ENCODE measurements at regions not wholly inside any gene's neighbourhood (a gene's known extent, or its start where the extent isn't known, plus 50 kb on each side); places are given as distances from the start of the nearest gene placed in this dataset.

- no peaks in the 10 kb centered on the region for H3K9me2 ChIP-seq (replicated peaks; ENCODE audit: insufficient read depth, low read length)
- H3K27ac ChIP-seq (ENCODE audit: low read length): no peak overlapping the region
- H3K4me2 ChIP-seq (ENCODE audit: low read depth, low read length, poor library complexity, severe bottlenecking): no peak overlapping the region
- H3K79me2 ChIP-seq (ENCODE audit: low read length): no peaks in the 10 kb centered on the region
- H3K4me1 ChIP-seq (ENCODE audit: low read length): no peaks in the 10 kb centered on the region
- no peaks in the 10 kb centered on the region for H3K9me3 ChIP-seq (ENCODE audit: low read length)
- no peaks in the 10 kb centered on the region for H4K20me1 ChIP-seq (ENCODE audit: insufficient read depth, low read depth, low read length)
- no peak overlapping the region for H3K4me3 ChIP-seq (ENCODE audit: low read length)
- H2AFZ ChIP-seq (ENCODE audit: low read length): no peak overlapping the region
- DNase-seq: no peak
- no peaks in the 10 kb centered on the region for H3K27me3 ChIP-seq (ENCODE audit: low read length)
- H3K36me3 ChIP-seq (ENCODE audit: insufficient read depth, low read length): no peaks in the 10 kb centered on the region
- H3K9ac ChIP-seq (ENCODE audit: low read length): no peak overlapping the region
These were observed 246.2 kb downstream of the LRFN2 start for GRCh38 chr6:40340957-40341356.

GRCh38 chr6:40340196-40340595 lies 247.0 kb downstream of the LRFN2 start:
- H3K27ac ChIP-seq (ENCODE audit: low read length): no peak overlapping the region
- no peak overlapping the region for H2AFZ ChIP-seq (ENCODE audit: low read length)
- H3K9me3 ChIP-seq (ENCODE audit: low read length): no peaks in the 10 kb centered on the region
- no peak overlapping the region for H3K4me2 ChIP-seq (ENCODE audit: low read depth, low read length, poor library complexity, severe bottlenecking)
- H3K9me2 ChIP-seq (replicated peaks; ENCODE audit: insufficient read depth, low read length): no peaks in the 10 kb centered on the region
- DNase-seq: no peak
- no peaks in the 10 kb centered on the region for H3K79me2 ChIP-seq (ENCODE audit: low read length)
- H3K36me3 ChIP-seq (ENCODE audit: insufficient read depth, low read length): no peaks in the 10 kb centered on the region
- no peaks in the 10 kb centered on the region for H3K27me3 ChIP-seq (ENCODE audit: low read length)
- H3K9ac ChIP-seq (ENCODE audit: low read length): no peak overlapping the region
- no peak overlapping the region for H3K4me3 ChIP-seq (ENCODE audit: low read length)
- no peaks in the 10 kb centered on the region for H4K20me1 ChIP-seq (ENCODE audit: insufficient read depth, low read depth, low read length)
- H3K4me1 ChIP-seq (ENCODE audit: low read length): no peaks in the 10 kb centered on the region

GRCh38 chr6:40338306-40338705 lies 248.9 kb downstream of the LRFN2 start:
- Histone ChIP-seq H3K9me2 (replicated peaks; ENCODE audit: insufficient read depth, low read length) (no peaks in the 10 kb centered on the region), H3K36me3 (ENCODE audit: insufficient read depth, low read length) (no peaks in the 10 kb centered on the region), H3K4me1 (ENCODE audit: low read length) (no peaks in the 10 kb centered on the region), H3K9me3 (ENCODE audit: low read length) (no peaks in the 10 kb centered on the region), H3K9ac (ENCODE audit: low read length) (no peak overlapping the region), H4K20me1 (ENCODE audit: insufficient read depth, low read depth, low read length) (no peaks in the 10 kb centered on the region), H3K79me2 (ENCODE audit: low read length) (no peaks in the 10 kb centered on the region), H2AFZ (ENCODE audit: low read length) (no peak overlapping the region), H3K4me2 (ENCODE audit: low read depth, low read length, poor library complexity, severe bottlenecking) (no peak overlapping the region), H3K27ac (ENCODE audit: low read length) (no peak overlapping the region), H3K27me3 (ENCODE audit: low read length) (no peaks in the 10 kb centered on the region), H3K4me3 (ENCODE audit: low read length) (no peak overlapping the region)
- no peak for DNase-seq

DNA sequence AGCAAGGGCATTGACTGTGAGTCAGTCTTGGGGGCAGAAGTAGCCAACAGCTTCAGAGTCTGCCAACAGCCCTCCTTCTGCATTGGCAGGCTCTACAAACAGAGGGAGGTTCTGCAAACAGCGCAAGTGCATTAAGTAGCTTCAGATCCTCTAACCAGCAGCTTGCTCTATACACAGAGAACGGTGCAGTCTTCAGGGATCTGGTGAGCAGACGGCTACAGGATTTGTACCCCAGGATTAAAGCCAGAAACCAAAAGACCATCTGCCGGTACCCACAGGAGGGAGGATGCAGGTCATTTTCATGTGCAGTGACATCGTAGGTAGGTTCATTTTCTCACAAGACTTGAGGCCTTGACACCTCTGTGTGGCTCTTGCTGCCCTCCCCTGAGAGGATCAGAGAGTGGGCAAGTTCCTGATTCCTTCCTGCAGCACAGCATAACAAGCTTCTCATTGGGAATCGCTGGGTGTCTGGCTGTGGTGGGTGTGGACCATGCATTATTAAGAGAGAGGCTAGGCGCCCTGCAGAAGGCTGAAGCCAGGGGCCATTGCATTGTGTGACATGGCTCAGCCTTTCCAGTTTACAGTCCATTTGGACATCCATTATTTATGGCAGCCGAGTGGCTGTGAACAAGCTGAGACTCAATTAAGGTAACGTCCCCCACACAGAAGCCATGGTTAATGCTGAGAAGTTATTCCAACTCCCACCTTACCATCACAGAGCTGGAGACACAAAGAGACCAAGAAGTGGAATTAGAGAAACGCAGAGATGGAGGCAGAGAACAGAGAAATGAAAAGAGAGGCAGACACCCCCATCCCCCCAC lies 250.0 kb downstream of the LRFN2 start:
- H3K9ac ChIP-seq (ENCODE audit: low read length): no peak overlapping the region
- no peak overlapping the region for H3K4me2 ChIP-seq (ENCODE audit: low read depth, low read length, poor library complexity, severe bottlenecking)
- H3K36me3 ChIP-seq (ENCODE audit: insufficient read depth, low read length): no peaks in the 10 kb centered on the region
- no peak for DNase-seq
- H3K79me2 ChIP-seq (ENCODE audit: low read length): no peaks in the 10 kb centered on the region
- H3K4me1 ChIP-seq (ENCODE audit: low read length): no peaks in the 10 kb centered on the region
- no peak overlapping the region for H3K27ac ChIP-seq (ENCODE audit: low read length)
- H4K20me1 ChIP-seq (ENCODE audit: insufficient read depth, low read depth, low read length): no peaks in the 10 kb centered on the region
- H3K9me2 ChIP-seq (replicated peaks; ENCODE audit: insufficient read depth, low read length): no peaks in the 10 kb centered on the region
- no peaks in the 10 kb centered on the region for H3K9me3 ChIP-seq (ENCODE audit: low read length)
- no peak overlapping the region for H2AFZ ChIP-seq (ENCODE audit: low read length)
- H3K4me3 ChIP-seq (ENCODE audit: low read length): no peak overlapping the region
- no peaks in the 10 kb centered on the region for H3K27me3 ChIP-seq (ENCODE audit: low read length)

DNA sequence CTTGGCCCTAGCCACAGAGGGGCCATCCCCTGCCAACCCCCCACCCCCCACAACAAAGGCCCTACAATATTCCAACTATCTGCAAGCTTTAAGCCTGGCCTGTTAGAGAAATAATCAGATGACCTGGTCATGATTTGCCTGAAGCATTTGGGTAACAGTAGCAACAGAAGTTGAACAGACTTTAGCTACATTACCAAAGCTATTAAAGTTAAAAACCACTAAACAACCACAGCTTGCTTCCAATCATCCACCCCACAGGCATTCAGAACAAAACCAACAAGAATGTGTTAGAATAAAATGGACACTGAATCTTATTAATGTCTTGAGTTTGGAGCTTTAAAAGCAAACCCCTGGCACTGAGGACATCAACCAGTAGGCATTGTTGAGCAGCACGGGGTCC lies 250.9 kb downstream of the LRFN2 start:
- Histone ChIP-seq H2AFZ (ENCODE audit: low read length) (no peak overlapping the region), H3K36me3 (ENCODE audit: insufficient read depth, low read length) (no peaks in the 10 kb centered on the region), H3K9me2 (replicated peaks; ENCODE audit: insufficient read depth, low read length) (no peaks in the 10 kb centered on the region), H3K4me2 (ENCODE audit: low read depth, low read length, poor library complexity, severe bottlenecking) (no peak overlapping the region), H3K27me3 (ENCODE audit: low read length) (no peaks in the 10 kb centered on the region), H3K9me3 (ENCODE audit: low read length) (no peaks in the 10 kb centered on the region), H3K9ac (ENCODE audit: low read length) (no peak overlapping the region), H4K20me1 (ENCODE audit: insufficient read depth, low read depth, low read length) (no peaks in the 10 kb centered on the region), H3K4me3 (ENCODE audit: low read length) (no peak overlapping the region), H3K27ac (ENCODE audit: low read length) (no peak overlapping the region), H3K4me1 (ENCODE audit: low read length) (peaks cover 6% of the 10 kb centered on the region), H3K79me2 (ENCODE audit: low read length) (no peaks in the 10 kb centered on the region)
- no peak for DNase-seq

GRCh38 chr6:40334496-40335270 lies 252.5 kb downstream of the LRFN2 start:
- Histone ChIP-seq H4K20me1 (ENCODE audit: insufficient read depth, low read depth, low read length) (no peaks in the 10 kb centered on the region; the same call in 1 of the 2 replicates), H3K4me2 (ENCODE audit: low read depth, low read length, poor library complexity, severe bottlenecking) (no peak overlapping the region), H3K9ac (ENCODE audit: low read length) (no peak overlapping the region), H3K27ac (ENCODE audit: low read length) (no peak overlapping the region), H3K9me3 (ENCODE audit: low read length) (no peaks in the 10 kb centered on the region), H3K4me1 (ENCODE audit: low read length) (peaks cover 22% of the 10 kb centered on the region), H3K36me3 (ENCODE audit: insufficient read depth, low read length) (no peaks in the 10 kb centered on the region), H3K79me2 (ENCODE audit: low read length) (no peaks in the 10 kb centered on the region), H2AFZ (ENCODE audit: low read length) (no peak overlapping the region), H3K4me3 (ENCODE audit: low read length) (no peak overlapping the region), H3K9me2 (replicated peaks; ENCODE audit: insufficient read depth, low read length) (no peaks in the 10 kb centered on the region), H3K27me3 (ENCODE audit: low read length) (no peaks in the 10 kb centered on the region)
- no peak for DNase-seq

DNA sequence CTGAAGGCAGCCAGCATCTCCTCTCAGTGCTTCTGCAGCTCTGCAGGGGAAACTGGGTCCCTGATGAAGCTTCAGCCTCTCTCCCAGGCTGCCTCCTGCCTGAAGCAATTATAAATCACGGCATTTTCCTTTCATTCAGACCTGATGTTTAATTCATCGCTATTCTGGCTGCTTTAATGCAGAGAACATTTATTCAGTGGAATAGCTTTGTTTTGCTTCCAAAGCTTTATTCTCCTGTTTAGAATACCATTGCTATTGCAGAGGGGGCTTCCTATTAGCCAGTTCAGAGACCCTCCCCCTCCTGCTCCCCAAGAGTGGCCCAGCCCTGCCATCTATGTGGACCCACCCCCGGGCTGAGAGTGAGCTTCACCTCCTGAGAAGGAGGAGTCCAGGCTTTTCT lies 255.6 kb downstream of the LRFN2 start:
- no peaks in the 10 kb centered on the region for H3K27me3 ChIP-seq (ENCODE audit: low read length)
- H3K4me3 ChIP-seq (ENCODE audit: low read length): no peak overlapping the region
- no peaks in the 10 kb centered on the region for H3K36me3 ChIP-seq (ENCODE audit: insufficient read depth, low read length)
- no peak overlapping the region for H3K9ac ChIP-seq (ENCODE audit: low read length)
- H3K4me1 ChIP-seq (ENCODE audit: low read length): peaks cover 33% of the 10 kb centered on the region
- H3K9me3 ChIP-seq (ENCODE audit: low read length): no peaks in the 10 kb centered on the region
- H4K20me1 ChIP-seq (ENCODE audit: insufficient read depth, low read depth, low read length): no peaks in the 10 kb centered on the region; the same call in 1 of the 2 replicates
- H3K4me2 ChIP-seq (ENCODE audit: low read depth, low read length, poor library complexity, severe bottlenecking): no peak overlapping the region
- no peak for DNase-seq
- H3K9me2 ChIP-seq (replicated peaks; ENCODE audit: insufficient read depth, low read length): no peaks in the 10 kb centered on the region
- H3K27ac ChIP-seq (ENCODE audit: low read length): no peak overlapping the region
- H2AFZ ChIP-seq (ENCODE audit: low read length): no peak overlapping the region
- no peaks in the 10 kb centered on the region for H3K79me2 ChIP-seq (ENCODE audit: low read length)

- no peak overlapping the region for H3K27ac ChIP-seq (ENCODE audit: low read length)
- peak; percentile 81 for DNase-seq
- no peak overlapping the region for H3K9ac ChIP-seq (ENCODE audit: low read length)
- H3K36me3 ChIP-seq (ENCODE audit: insufficient read depth, low read length): no peaks in the 10 kb centered on the region
- H3K9me2 ChIP-seq (replicated peaks; ENCODE audit: insufficient read depth, low read length): no peaks in the 10 kb centered on the region
- H2AFZ ChIP-seq (ENCODE audit: low read length): no peak overlapping the region
- no peak overlapping the region for H3K4me3 ChIP-seq (ENCODE audit: low read length)
- no peaks in the 10 kb centered on the region; the same call in 1 of the 2 replicates for H4K20me1 ChIP-seq (ENCODE audit: insufficient read depth, low read depth, low read length)
- H3K27me3 ChIP-seq (ENCODE audit: low read length): no peaks in the 10 kb centered on the region
- peaks cover 37% of the 10 kb centered on the region for H3K4me1 ChIP-seq (ENCODE audit: low read length)
- H3K9me3 ChIP-seq (ENCODE audit: low read length): no peaks in the 10 kb centered on the region
- H3K79me2 ChIP-seq (ENCODE audit: low read length): no peaks in the 10 kb centered on the region
- peak overlapping the region; percentile 46 for H3K4me2 ChIP-seq (ENCODE audit: low read depth, low read length, poor library complexity, severe bottlenecking)
These were observed 256.9 kb downstream of the LRFN2 start for GRCh38 chr6:40330301-40330721.
